ENCODE measurements at regions not wholly inside any gene's neighbourhood (a gene's known extent, or its start where the extent isn't known, plus 50 kb on each side); places are given as distances from the start of the nearest gene placed in this dataset.

DNA sequence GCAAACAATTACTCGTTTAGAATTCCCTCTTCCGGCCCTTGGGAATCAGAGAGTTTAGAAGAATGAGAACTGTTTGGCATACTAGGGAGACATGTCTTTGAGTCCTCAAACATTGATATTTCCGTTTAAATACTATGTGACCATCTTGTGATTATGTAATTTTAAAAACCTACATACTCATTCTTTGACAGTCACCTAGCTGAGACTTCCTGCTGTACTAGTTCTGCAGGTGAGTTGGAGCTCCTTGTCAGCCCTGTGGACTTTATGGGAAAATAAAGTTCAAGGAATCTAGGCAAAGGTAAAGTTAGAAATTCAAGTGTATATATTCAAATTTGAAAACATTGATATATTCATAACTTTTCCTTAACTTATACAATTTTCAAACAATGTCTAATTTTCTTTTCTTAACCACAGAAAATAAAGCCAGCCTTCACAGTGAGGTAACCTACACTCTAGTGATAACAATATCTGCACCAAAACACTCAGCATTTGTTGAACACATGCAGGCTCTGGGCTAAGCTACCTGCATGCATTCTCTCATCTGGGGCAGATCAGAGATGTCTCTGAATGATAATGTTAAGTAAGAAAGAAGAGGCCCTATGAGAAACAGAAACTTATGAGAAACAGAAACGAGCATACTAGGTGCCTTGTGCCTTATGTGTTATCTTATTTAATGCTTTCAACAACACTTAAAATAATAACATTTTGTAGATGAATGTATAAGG, 67.0 kb upstream of the BACE2 start:
- DNase-seq (ENCODE audit: extremely low spot score): no peak
- POLR2A ChIA-PET: no interaction called here
- TF ChIP-seq, protein P1, sequence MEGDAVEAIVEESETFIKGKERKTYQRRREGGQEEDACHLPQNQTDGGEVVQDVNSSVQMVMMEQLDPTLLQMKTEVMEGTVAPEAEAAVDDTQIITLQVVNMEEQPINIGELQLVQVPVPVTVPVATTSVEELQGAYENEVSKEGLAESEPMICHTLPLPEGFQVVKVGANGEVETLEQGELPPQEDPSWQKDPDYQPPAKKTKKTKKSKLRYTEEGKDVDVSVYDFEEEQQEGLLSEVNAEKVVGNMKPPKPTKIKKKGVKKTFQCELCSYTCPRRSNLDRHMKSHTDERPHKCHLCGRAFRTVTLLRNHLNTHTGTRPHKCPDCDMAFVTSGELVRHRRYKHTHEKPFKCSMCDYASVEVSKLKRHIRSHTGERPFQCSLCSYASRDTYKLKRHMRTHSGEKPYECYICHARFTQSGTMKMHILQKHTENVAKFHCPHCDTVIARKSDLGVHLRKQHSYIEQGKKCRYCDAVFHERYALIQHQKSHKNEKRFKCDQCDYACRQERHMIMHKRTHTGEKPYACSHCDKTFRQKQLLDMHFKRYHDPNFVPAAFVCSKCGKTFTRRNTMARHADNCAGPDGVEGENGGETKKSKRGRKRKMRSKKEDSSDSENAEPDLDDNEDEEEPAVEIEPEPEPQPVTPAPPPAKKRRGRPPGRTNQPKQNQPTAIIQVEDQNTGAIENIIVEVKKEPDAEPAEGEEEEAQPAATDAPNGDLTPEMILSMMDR (IDR thresholded peaks at IDR 0.05; ENCODE audit: control extremely low read depth, extremely low read depth, low read depth, missing control alignments): no peak
- CTCF ChIA-PET: no interaction called here

DNA sequence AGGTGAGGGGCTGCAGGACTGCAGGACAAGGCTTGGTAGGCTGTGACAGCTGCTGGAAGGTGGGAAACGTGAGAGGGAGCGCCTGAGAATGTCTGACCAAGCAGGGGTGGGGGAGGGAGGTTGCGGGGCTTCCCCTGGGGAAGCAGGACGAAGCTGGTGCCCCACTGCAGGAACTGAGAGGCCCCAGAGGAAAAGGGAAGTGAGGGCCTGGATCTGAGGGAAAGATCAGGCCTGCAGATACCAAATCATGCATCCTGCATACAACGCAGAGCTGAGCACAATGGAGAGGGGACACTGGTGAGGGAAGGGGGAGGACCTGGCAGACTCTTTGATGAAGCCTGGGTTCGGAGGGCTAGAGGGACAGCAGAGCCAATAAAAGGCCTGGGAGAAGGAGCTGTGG, 65.7 kb upstream of the BACE2 start:
- TF ChIP-seq, protein P1 (IDR thresholded peaks at IDR 0.05; ENCODE audit: control extremely low read depth, extremely low read depth, low read depth, missing control alignments): no peak
- DNase-seq (ENCODE audit: extremely low spot score): no peak
- POLR2A ChIA-PET: no interaction called here
- CTCF ChIA-PET: no interaction called here

DNA sequence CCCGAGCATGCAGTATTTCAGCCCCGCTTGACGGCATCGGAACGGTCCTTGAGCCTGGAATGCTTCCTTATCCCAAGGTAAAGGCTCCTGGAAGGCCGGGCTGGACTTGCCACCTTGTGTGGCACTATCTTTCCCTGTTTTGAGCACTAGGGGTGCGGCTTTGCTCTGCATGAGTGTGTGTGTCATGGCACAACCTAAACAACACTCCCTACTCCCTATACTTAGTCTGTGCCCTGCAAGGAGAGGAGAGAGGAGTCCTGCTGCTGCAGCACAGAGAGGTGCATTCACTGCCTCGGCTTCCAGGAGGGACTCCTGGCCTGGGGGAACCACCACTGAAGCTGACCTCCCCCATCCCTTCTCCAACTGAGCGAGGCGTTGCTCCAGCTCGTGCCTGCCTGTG, 60.4 kb upstream of the BACE2 start:
- TF ChIP-seq, protein P1 (IDR thresholded peaks at IDR 0.05; ENCODE audit: control extremely low read depth, extremely low read depth, low read depth, missing control alignments): no peak
- ChIA-PET CTCF (no interaction called here), POLR2A (no interaction called here)
- DNase-seq (ENCODE audit: extremely low spot score): no peak

DNA sequence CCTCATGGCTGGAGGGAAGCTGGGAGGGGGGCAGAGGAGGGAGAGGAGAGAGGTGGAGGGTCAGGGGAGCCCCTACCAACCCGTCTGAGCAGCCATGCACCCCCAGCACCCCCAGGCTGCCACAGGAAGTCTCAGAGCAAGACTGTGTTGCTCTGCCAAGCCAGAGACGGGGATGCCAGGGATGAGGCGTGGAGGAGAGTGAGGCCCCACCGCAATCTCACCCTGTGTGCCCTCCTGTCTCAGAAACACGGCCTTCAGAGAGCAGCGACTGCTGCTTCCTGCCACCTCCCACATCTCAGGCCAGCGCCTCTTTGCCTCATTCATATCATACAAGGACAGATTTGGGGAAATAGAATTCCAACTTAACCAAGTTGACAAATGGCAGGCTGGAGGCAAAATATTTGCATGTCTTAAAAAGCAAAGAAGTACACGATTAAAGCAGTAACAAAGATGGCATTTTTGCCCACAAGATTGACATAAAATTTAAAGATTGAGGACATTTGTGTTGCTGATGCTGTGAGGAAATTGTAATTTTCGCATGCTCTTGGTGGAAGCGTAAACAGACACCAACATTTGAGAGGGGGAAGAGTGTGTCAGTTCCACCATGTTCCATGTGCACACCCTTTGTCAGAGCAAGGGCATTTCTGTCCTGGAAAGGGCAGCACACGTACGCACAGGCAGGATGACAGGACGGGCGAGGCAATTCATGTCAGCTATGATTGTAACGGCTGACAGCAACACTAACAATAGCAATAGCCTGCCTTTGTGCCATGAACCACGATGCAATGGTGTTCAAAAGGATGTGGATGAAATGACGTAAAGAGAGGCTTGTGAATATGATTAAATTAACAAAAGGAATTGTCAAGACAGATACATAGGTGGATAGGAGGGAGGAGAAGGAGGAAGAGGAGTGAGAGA, 59.0 kb upstream of the BACE2 start:
- no peak for DNase-seq (ENCODE audit: extremely low spot score)
- ChIA-PET CTCF (interaction anchor here (0.9 kb wide), 1 partner anchor 14 kb away, joined by 5 read pairs; no protein-coding TSS in a partner anchor), POLR2A (no interaction called here)
- TF ChIP-seq, protein P1 (IDR thresholded peaks at IDR 0.05; ENCODE audit: control extremely low read depth, extremely low read depth, low read depth, missing control alignments): no peak

DNA sequence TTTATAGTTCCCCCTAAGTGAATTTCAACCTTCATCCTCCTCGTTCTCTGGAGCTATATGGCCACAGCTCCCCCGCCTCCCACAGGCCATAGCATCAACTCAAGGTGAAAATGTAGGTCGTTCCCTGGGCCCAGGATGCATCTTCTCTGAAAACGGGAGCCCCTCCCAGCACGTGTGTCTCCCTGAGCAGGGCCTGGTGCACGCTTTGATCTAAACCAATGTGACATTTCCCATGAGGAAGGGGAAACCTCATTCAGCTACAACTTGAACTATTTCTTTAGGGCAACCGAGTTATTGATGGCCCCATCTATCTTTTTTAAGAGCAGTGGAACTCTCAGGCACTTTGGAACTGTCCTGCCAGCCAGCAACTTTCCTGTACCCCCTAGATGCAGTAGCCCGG, 57.8 kb upstream of the BACE2 start:
- POLR2A ChIA-PET: no interaction called here
- CTCF ChIA-PET: interaction anchor here (1.0 kb wide), 1 partner anchor 12 kb away, joined by 3 read pairs; no protein-coding TSS in a partner anchor
- TF ChIP-seq, protein P1 (IDR thresholded peaks at IDR 0.05; ENCODE audit: control extremely low read depth, extremely low read depth, low read depth, missing control alignments): no peak
- DNase-seq (ENCODE audit: extremely low spot score): no peak

DNA sequence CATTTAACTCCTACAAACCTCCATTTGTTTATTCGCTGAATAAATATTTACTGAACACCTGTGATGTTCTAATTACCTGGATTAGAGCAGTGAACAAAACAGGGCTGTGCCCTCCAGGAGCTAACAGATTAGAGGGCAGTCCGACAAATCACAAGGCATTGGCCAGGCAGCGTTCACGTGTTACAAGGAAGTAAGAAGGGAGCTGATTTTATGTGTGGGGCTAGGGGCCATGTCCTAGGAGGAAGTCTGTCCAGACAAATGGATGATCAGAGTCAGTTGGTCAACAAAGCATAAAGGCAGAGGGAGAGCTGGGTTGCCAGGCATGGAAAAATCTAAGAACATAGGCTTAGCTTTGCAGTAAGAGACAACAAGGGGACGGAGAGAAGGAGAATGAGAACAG, 57.3 kb upstream of the BACE2 start:
- DNase-seq (ENCODE audit: extremely low spot score): no peak
- CTCF ChIA-PET: interaction anchor here (1.0 kb wide), 1 partner anchor 12 kb away, joined by 3 read pairs; no protein-coding TSS in a partner anchor
- TF ChIP-seq, protein P1 (IDR thresholded peaks at IDR 0.05; ENCODE audit: control extremely low read depth, extremely low read depth, low read depth, missing control alignments): no peak
- POLR2A ChIA-PET: no interaction called here
